DMS53 (cell line): ENCODE measurements at regions not wholly inside any gene's neighbourhood (a gene's known extent, or its start where the extent isn't known, plus 50 kb on each side); places are given as distances from the start of the nearest gene placed in this dataset.
"Not testable (repeated sequence)": the region's sequence is repeated elsewhere in the genome, so short reads cannot be mapped to it uniquely, and the experiment has no call there.

ENCODE experiments used
- DNase-seq: peaks from one replicate; lab custom pipeline; 2025; lab: John Stamatoyannopoulos, UW

DNA sequence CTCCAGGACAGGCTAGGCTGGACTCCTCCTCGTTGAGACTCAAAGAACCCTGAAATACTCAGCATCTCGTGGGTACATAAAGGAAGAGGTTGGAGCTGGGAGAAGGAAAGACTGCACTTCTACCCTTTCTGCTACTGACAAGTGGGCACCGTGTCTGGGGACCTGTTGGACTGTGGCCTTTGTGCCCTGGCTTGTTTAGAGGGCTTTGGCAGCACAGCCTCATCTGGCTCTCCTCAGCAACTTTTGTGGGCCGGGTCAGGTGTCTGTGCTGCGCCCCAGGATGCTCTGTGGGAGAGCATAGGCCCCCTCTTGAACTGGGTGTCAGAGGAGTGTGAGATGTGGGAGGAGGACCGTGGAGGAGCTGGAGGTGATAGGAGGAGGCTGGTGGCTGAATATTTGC is 142.4 kb downstream of the FCRL5 start:
- DNase-seq, result no peak

DNA sequence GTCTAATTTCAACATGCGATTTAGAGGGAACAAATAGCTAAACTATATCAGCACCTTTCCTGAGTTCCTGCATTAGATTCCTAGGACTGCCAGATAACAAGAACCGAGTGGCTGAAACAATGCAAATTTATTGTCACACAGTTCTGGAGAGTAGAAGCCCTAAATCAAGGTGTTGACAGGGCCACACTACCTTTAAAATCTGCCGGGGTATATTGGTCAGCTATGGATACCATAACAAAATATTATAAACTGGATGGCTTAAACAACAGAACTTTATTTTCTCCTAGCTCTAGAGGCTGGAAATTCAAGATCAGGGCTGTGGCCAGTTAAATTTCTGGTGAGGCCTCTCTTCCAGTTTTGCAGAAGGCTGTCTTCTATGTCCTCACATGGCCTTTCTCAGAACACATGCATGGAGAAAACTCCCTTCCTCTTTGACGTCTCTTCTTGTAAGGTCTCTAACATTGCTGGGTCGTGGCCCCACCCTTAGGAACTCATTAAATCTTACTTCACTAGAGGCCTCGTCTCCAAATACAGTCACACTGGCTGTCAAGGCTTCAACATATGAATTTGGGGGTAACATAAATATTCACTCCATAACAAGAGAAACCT is 144.3 kb downstream of the FCRL5 start:
- no peak for DNase-seq

- DNase-seq, result no peak
Observed at GRCh38 chr1:157407367-157407766, 144.9 kb downstream of the FCRL5 start.

GRCh38 chr1:157405662-157406061 is 146.7 kb downstream of the FCRL5 start:
- DNase-seq, result no peak

GRCh38 chr1:157404614-157405013 is 147.7 kb downstream of the FCRL5 start:
- no peak for DNase-seq

DNA sequence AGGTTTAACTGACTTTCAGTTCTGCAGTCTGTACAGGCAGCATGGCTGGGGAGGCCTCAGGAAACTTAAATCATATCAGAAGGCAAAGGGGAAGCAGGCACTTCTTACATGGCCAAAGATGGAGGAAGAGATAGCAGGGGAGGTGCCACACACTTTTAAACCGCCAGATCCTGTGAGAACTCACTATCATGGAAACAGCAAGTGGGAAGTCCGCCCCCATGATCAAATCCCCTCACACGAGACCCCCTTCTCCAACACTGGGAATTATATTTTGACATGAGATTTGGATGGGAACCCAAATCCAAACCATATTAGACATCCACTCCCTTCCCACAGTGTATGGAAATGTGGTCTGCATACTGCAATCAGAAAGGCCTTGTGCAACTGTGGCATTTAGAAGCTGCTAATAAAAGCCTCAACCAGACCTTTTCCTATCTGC is 148.2 kb downstream of the FCRL5 start:
- DNase-seq, result no peak

- DNase-seq, result no peak
Observed at GRCh38 chr1:157403608-157404007, 148.7 kb downstream of the FCRL5 start.

DNA sequence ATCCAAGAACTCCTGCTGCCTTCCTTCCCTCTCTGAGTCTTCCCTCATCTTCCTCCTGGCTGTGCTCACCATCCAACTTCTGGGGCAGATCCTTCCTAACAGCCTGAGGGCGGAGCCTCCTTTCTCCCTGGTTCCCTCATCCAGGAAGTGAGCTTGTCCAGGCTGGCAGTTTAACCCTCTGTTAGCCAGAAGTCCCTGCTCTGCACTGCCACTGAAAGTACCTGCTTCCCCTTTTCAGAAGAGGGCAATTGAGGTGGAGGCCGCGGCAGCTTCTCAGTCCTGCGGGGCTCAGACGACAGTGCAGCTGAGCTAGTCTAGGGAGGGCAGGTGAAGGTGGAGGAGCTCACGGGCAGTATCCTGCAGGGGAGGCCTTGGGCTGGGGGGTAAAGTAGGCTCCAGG is 149.1 kb downstream of the FCRL5 start:
- peak; percentile 40 for DNase-seq

DNA sequence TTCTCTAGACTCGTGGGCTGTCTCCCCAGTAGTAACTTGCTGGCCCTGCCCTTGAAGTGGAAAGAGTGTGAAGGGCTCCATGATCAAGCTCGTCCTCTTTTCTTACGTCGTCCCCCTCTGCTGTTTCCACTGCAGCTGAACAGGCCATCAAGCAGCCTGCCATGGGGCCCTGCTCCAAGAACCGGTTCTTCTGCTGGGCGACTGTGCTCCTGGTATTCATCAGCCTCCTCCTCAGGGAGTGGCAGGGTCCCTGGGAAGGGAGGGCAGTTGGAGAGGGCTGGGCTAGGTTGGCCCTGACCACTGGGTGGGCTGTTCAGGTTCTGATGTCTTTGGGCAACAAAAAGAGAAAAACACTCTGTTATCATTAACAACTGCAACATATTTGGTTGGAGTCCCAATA is 151.5 kb downstream of the FCRL5 start:
- no peak for DNase-seq

GRCh38 chr1:157399984-157400382 is 152.3 kb downstream of the FCRL5 start:
- no peak for DNase-seq

DNA sequence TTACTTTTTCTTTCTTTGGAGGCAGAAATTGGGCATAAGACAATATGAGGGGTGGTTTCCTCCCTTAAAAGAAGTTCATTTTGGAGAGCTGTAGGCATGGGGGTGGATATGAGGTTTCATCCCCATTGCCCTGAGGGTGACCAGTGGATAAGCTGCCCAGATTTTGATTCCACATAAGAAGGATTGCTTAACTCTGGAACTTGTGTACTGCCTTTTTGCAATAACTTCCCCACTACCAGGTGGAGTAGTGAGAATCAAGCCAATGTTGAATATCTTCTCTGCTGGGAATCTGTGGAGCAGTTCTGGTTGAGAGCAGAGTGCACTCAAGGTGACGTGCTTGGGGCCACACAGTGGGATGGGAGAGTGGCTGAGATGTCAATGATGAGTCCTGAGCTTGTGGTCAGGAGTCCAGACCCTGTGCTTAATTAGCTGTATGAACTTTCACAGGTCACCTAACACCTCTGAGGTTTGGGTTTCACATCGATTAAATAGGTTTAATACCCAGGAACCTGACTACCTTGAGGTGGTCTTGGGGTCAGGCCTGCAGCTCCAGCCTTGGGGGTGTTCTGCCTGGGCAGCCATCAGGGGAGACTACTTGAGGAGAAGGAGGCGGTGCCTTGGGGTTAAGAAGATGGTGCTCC is 152.9 kb downstream of the FCRL5 start:
- no peak for DNase-seq

- DNase-seq, result no peak
Observed at GRCh38 chr1:157390651-157391050, 161.7 kb downstream of the FCRL5 start.

DNA sequence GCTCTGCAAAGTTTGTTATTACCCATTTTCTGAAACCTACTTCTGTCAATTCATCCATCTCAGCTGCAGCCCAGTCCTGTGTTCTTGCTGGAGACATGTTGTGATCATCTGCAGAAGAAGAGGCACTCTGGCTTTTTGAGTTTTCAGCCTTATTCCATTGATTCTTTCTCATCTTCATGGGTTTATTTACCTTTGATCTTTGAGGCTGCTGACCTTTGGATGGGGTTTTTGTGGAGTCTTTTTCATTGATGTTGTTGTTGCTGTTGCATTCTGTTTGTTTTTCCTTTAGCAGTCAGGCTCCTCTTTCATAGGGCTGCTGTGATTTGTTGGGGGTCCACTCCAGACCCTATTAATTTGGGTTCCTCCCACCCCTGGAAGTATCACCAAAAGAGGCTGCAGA is 164.3 kb downstream of the FCRL5 start:
- no peak for DNase-seq

DNA sequence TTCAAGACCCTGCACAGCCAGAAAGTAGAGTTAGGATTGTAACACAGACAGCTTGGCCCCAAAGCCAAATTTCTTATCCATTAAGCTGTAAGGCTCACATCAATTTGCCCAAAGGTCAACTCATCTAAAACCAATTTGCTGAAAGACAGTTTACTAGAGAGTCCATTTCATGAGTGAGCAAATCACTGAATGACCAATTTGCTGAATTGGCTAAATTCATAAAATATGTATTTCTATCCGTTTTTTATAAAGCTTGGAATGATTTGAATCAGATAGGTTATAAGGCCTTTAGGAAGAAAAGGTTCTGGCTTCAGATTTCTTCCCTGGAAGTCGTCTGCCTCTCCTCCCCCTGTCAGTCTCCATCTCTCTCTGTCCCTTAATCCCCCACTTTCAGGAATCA is 168.1 kb downstream of the FCRL5 start:
- no peak for DNase-seq

DNA sequence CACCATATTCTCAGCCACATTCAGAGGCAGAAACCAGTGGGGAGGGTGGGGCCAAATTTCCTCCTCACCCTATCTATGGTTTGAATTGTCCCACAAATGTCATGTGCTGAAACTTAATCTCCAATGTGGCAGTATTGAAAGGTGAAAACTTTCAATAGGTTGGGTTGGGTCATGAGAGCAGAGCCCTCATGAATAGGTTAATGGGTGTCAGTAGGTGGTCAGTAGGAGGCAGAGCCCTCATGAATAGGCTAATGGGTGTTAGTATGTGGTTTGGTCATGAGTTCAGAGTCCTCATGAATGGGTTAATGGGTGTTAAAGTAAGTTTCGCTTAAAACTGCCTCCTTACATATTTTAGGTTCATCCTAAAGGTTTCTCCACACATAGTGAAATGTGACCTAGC is 170.0 kb downstream of the FCRL5 start:
- DNase-seq, result no peak

DNA sequence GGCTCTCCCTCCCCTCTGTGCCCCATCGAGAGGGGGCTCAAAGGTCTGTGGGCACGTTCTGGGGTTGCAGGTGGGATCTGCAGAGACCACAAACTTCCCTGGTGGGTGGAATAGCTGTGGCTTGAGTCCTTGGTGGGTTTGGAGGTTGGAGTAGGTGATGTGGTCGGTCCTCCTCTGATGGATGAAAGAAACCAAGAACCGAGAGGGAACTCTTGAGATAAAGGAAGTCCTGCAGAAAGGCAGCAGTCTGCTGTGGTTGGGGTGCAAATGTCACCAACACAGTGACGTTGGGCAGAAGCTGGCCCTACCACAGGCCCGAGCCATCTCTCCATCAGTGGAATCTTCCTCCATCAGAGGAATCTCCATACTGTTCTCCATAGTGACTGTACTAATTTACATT is 171.8 kb downstream of the FCRL5 start:
- DNase-seq, result no peak

- peak; percentile 81 for DNase-seq
Observed at GRCh38 chr1:157377280-157377713, 175.0 kb downstream of the FCRL5 start.

- no peak for DNase-seq
Observed at GRCh38 chr1:157376681-157377080, 175.6 kb downstream of the FCRL5 start.

- not testable (repeated sequence) for DNase-seq
Observed at GRCh38 chr1:157372311-157372710, 180.0 kb downstream of the FCRL5 start.

- DNase-seq, result no peak
Observed at GRCh38 chr1:157371826-157372225, 180.5 kb downstream of the FCRL5 start.

DNA sequence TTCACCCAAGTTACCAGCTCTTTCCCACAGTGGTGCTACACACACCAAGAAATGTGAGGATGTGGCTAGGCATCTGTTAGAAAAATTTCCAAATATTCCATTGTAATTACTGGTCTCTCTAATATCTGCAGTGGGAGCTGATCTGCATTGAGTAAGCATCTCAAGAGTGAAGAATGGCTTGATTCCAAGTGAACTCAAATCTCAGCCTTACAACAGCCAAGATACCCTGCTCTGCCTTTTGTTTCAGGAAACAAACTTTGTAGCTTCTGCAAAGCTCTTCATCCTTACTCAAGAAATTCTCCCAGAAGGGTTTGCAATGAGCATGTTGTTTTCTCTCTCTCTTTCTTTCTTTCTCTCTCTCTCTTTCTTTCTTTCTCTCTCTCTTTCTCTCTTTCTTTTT is 181.1 kb downstream of the FCRL5 start:
- DNase-seq, result no peak

GRCh38 chr1:157370698-157371097 is 181.6 kb downstream of the FCRL5 start:
- DNase-seq, result no peak

DNA sequence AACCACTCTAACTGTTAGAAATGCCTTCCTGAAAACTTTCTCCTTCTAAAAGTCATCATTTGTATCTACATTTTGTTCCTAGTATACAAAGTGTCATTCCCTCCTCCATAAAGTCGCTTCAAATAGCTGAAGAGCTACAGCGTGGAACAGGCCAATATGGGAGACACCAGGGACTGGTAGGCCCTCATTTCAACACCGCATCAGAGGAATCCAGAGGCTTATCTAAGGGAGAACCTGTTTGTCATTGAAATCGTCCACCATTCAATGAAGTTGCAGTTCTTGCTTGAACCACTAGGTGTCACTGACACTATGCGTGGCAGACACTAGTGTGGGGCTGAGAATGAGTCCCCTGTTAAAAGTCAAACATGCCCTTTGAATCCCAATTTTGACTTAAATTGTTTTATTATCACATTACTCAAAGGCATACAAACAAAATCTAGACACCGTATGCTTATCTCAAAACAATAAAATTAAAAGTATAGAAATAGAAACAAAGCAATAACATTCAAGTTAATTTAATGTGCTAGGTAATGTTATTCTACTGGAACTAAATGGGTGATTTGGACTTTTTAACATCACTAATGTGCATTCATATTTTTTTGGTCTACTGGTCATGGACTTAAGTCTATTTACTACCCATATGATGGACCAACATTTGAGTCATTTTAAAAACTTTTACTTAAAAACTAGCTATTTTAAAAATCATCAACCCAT is 182.3 kb downstream of the FCRL5 start:
- DNase-seq, result peak; percentile 79
